IPS-NIHi7 (cell line): ENCODE measurements at regions not wholly inside any gene's neighbourhood (a gene's known extent, or its start where the extent isn't known, plus 50 kb on each side); places are given as distances from the start of the nearest gene placed in this dataset.

ENCODE experiments used
- DNase-seq: peaks from one replicate; pipeline ENCODE4 v3.0.0; 2012; ENCODE audit warnings: mixed read lengths; ENCODE audit errors: extremely low spot score

- no peak for DNase-seq
Observed at GRCh38 chr2:133838642-133839365, 270.5 kb upstream of the NCKAP5 start.

- no peak for DNase-seq
Observed at GRCh38 chr2:133839677-133840076, 271.4 kb upstream of the NCKAP5 start.

- no peak for DNase-seq
Observed at GRCh38 chr2:133840761-133841160, 272.5 kb upstream of the NCKAP5 start.

GRCh38 chr2:133841900-133842299, 273.6 kb upstream of the NCKAP5 start:
- DNase-seq = no peak

GRCh38 chr2:133842446-133842845, 274.2 kb upstream of the NCKAP5 start:
- DNase-seq = no peak

GRCh38 chr2:133843091-133843490, 274.8 kb upstream of the NCKAP5 start:
- DNase-seq = no peak

GRCh38 chr2:133843551-133843950, 275.3 kb upstream of the NCKAP5 start:
- DNase-seq = no peak

- peak; percentile 90 for DNase-seq
Observed at GRCh38 chr2:133844214-133844892, 276.1 kb upstream of the NCKAP5 start.

GRCh38 chr2:133846476-133846875, 278.2 kb upstream of the NCKAP5 start:
- DNase-seq = no peak

- DNase-seq = no peak
Observed at GRCh38 chr2:133847591-133847990, 279.3 kb upstream of the NCKAP5 start.

GRCh38 chr2:133848111-133848649, 279.9 kb upstream of the NCKAP5 start:
- DNase-seq = no peak

GRCh38 chr2:133849341-133849740, 281.1 kb upstream of the NCKAP5 start:
- DNase-seq = no peak

- no peak for DNase-seq
Observed at GRCh38 chr2:133854603-133855200, 286.4 kb upstream of the NCKAP5 start.

- no peak for DNase-seq
Observed at GRCh38 chr2:133855526-133855925, 287.3 kb upstream of the NCKAP5 start.

GRCh38 chr2:133856678-133857077, 288.4 kb upstream of the NCKAP5 start:
- no peak for DNase-seq

GRCh38 chr2:133859578-133859977, 291.3 kb upstream of the NCKAP5 start:
- DNase-seq = no peak

- DNase-seq = no peak
Observed at GRCh38 chr2:133862400-133862977, 294.2 kb upstream of the NCKAP5 start.

- DNase-seq = no peak
Observed at GRCh38 chr2:133863106-133863800, 295.0 kb upstream of the NCKAP5 start.

GRCh38 chr2:133865141-133865540, 296.9 kb upstream of the NCKAP5 start:
- no peak for DNase-seq

- DNase-seq = no peak
Observed at GRCh38 chr2:133867166-133867565, 298.9 kb upstream of the NCKAP5 start.

GRCh38 chr2:133871545-133872209, 303.4 kb upstream of the NCKAP5 start:
- DNase-seq = no peak
